K562 (cell line): ENCODE measurements at regions not wholly inside any gene's neighbourhood (a gene's known extent, or its start where the extent isn't known, plus 50 kb on each side); places are given as distances from the start of the nearest gene placed in this dataset.

Experiments
- C11orf30 ChIP-seq: fragments of 450-650 bp; IDR thresholded peaks from 2 replicates; pipeline ENCODE4 v1.6.1; 2016; ENCODE audit warnings: low read depth, mild to moderate bottlenecking
- CTCF ChIP-seq, 3 experiments: IDR thresholded peaks in 2 of 3; conservative IDR thresholded peaks in 1 of 3; 2 replicates each; pipeline ENCODE4 v1.5.1; 2011 to 2012; ENCODE audit warnings: low read length in 3 of 3, mild to moderate bottlenecking in 3 of 3, control low read depth in 2 of 3, improper control_type of control experiment in 1 of 3, inconsistent platforms in 1 of 3, low read depth in 1 of 3, mixed read lengths in 1 of 3, moderate library complexity in 1 of 3; ENCODE audit not compliant: insufficient read depth in 2 of 3
- EP300 ChIP-seq: IDR thresholded peaks from 2 replicates; pipeline ENCODE4 v1.6.1; 2012; ENCODE audit warnings: low read length, improper control_type of control experiment
- HMGXB4 ChIP-seq: sonication (generic); formaldehyde crosslinking; IDR thresholded peaks from 2 replicates; pipeline ENCODE4 v1.8.1; 2023; ENCODE audit warnings: mild to moderate bottlenecking, missing genetic modification reagents
- JUND ChIP-seq, 2 experiments: IDR thresholded peaks; 2 replicates in 1 of 2; 3 replicates in 1 of 2; pipeline ENCODE4 v1.6.1; 2011; ENCODE audit warnings: borderline replicate concordance in 2 of 2, low read depth in 2 of 2, low read length in 2 of 2, improper control_type of control experiment in 1 of 2, missing biosample characterization in 1 of 2, missing genetic modification characterization in 1 of 2, missing genetic modification reagents in 1 of 2
- POLR2AphosphoS2 ChIP-seq: IDR thresholded peaks from 2 replicates; pipeline ENCODE4 v1.6.1; 2012; ENCODE audit warnings: low read length, improper control_type of control experiment
- SREBF1 ChIP-seq: fragments of 150-350 bp; IDR thresholded peaks from 2 replicates; pipeline ENCODE4 v1.6.1; 2014; ENCODE audit warnings: antibody characterized with exemption, low read depth, low read length, borderline replicate concordance
- TAF1 ChIP-seq: IDR thresholded peaks from 2 replicates; pipeline ENCODE4 v1.6.1; 2011; ENCODE audit warnings: mild to moderate bottlenecking, low read length, moderate library complexity; ENCODE audit not compliant: insufficient read depth, control insufficient read depth, severe bottlenecking; ENCODE audit errors: extremely low read depth
- YY1 ChIP-seq, 3 experiments: IDR thresholded peaks; 2 replicates each; pipeline ENCODE4 v1.6.1; 2011; ENCODE audit warnings: low read length in 2 of 3, mild to moderate bottlenecking in 2 of 3, moderate library complexity in 2 of 3, borderline replicate concordance in 1 of 3, control low read depth in 1 of 3, low read depth in 1 of 3; ENCODE audit not compliant: insufficient read depth in 3 of 3, insufficient replicate concordance in 2 of 3, control insufficient read depth in 1 of 3, insufficient read length in 1 of 3; ENCODE audit errors: extremely low read depth in 1 of 3
- ZNF253 ChIP-seq: fragments of 250-450 bp; sonication (Bioruptor Pico); conservative IDR thresholded peaks from 2 replicates; pipeline ENCODE4 v1.6.1; 2021; ENCODE audit warnings: mild to moderate bottlenecking
- TF ChIP-seq, protein P1 (sequence below): fragments of 250-450 bp; sonication (Bioruptor Pico); IDR thresholded peaks from 2 replicates; pipeline ENCODE4 v1.8.0; 2021; ENCODE audit warnings: mild to moderate bottlenecking, moderate library complexity
- TF ChIP-seq, protein P2 (sequence below), 2 experiments: fragments of 450-650 bp in 1 of 2; sonication (generic) in 1 of 2; formaldehyde crosslinking in 1 of 2; IDR thresholded peaks in 1 of 2; conservative IDR thresholded peaks in 1 of 2; 2 replicates each; pipeline versions ENCODE4 v1.6.1 to v1.8.1; 2016 to 2023; ENCODE audit warnings: mild to moderate bottlenecking in 2 of 2, moderate library complexity in 2 of 2, inconsistent platforms in 1 of 2, missing genetic modification reagents in 1 of 2

- TF ChIP-seq CTCF (IDR thresholded peaks at IDR 0.05 in 2 of 3, conservative IDR thresholded peaks at IDR 0.05 in 1 of 3; ENCODE audit: insufficient read depth in 2 of 3, low read depth in 1 of 3, low read length in 3 of 3) (no peak), SREBF1 (no peak), HMGXB4 (CRISPR knock-in tag) (no peak), YY1 (IDR thresholded peaks at IDR 0.05; ENCODE audit: borderline replicate concordance in 1 of 3, control insufficient read depth in 1 of 3, extremely low read depth in 1 of 3, insufficient read depth in 3 of 3, insufficient read length in 1 of 3, insufficient replicate concordance in 2 of 3, low read depth in 1 of 3, low read length in 2 of 3) (no peak), C11orf30 (no peak), POLR2AphosphoS2 (no peak), TAF1 (no peak), EP300 (no peak), JUND (IDR thresholded peaks at IDR 0.05; ENCODE audit: borderline replicate concordance, low read depth, low read length) (no peak), JUND (tag; IDR thresholded peaks at IDR 0.05; ENCODE audit: borderline replicate concordance, low read depth, low read length) (no peak), ZNF253 (CRISPR knock-in tag) (no peak)
- TF ChIP-seq, protein P1, sequence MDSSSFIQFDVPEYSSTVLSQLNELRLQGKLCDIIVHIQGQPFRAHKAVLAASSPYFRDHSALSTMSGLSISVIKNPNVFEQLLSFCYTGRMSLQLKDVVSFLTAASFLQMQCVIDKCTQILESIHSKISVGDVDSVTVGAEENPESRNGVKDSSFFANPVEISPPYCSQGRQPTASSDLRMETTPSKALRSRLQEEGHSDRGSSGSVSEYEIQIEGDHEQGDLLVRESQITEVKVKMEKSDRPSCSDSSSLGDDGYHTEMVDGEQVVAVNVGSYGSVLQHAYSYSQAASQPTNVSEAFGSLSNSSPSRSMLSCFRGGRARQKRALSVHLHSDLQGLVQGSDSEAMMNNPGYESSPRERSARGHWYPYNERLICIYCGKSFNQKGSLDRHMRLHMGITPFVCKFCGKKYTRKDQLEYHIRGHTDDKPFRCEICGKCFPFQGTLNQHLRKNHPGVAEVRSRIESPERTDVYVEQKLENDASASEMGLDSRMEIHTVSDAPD (CRISPR knock-in tag): no peak
- TF ChIP-seq, protein P2, sequence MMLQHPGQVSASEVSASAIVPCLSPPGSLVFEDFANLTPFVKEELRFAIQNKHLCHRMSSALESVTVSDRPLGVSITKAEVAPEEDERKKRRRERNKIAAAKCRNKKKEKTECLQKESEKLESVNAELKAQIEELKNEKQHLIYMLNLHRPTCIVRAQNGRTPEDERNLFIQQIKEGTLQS (IDR thresholded peaks at IDR 0.05): no peak
- TF ChIP-seq, protein P2 (CRISPR knock-in tag; conservative IDR thresholded peaks at IDR 0.05): no peak
Observed at GRCh38 chr11:110829873-110830272, 117.6 kb upstream of the ARHGAP20 start.
